ENCODE measurements at regions not wholly inside any gene's neighbourhood (a gene's known extent, or its start where the extent isn't known, plus 50 kb on each side); places are given as distances from the start of the nearest gene placed in this dataset.

DNA sequence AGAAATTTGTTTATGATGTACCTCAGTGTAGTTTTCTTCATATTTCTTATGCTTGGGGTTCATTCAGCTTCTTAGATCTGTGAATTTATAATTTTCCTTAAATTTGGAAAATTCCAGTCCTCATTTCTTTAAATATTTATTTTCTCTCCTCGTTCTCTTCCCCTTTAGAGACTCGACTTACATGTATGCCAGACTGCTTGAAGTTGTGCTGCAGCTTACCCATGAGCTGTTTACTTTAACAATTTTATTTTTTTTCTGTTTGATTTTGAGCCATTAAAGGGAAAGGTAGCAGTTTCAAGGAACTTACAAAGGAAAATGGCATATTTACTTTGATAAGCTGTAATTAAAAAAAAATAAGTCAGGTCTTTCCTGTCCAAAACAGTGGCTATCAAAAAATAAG, 123.0 kb upstream of the ZNF32 start:
- H3K4me3 ChIP-seq (ENCODE audit: low read depth, low read length) = no peak overlapping the region
- no peak for DNase-seq (ENCODE audit: low read depth, low spot score)
- TF ChIP-seq, protein P1, sequence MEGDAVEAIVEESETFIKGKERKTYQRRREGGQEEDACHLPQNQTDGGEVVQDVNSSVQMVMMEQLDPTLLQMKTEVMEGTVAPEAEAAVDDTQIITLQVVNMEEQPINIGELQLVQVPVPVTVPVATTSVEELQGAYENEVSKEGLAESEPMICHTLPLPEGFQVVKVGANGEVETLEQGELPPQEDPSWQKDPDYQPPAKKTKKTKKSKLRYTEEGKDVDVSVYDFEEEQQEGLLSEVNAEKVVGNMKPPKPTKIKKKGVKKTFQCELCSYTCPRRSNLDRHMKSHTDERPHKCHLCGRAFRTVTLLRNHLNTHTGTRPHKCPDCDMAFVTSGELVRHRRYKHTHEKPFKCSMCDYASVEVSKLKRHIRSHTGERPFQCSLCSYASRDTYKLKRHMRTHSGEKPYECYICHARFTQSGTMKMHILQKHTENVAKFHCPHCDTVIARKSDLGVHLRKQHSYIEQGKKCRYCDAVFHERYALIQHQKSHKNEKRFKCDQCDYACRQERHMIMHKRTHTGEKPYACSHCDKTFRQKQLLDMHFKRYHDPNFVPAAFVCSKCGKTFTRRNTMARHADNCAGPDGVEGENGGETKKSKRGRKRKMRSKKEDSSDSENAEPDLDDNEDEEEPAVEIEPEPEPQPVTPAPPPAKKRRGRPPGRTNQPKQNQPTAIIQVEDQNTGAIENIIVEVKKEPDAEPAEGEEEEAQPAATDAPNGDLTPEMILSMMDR (IDR thresholded peaks at IDR 0.05; ENCODE audit: low read depth, low read length) = no peak
- in situ Hi-C loops (cut with HindIII; ENCODE audit: low sequenced_read_pairs) = no loop called here

DNA sequence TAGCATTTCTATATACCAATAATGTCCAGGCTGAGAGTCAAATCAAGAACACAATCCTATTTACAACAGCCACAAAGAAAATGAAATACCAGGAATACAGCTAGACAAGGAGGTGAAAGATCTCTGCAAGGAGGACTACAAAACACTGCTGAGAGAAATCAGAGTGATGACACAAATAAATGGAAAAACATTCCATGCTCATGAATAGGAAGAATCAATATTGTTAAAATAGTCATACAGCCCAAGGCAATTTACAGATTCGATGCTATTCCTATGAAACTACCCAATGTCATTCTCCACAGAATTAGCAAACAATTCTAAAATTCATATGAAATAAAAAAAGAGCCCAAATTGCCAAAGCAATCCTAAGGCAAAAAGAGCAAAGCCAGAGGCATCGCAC, 116.8 kb upstream of the ZNF32 start:
- H3K4me3 ChIP-seq (ENCODE audit: low read depth, low read length) = no peak overlapping the region
- in situ Hi-C loops (cut with HindIII; ENCODE audit: low sequenced_read_pairs) = no loop called here
- no peak for DNase-seq (ENCODE audit: low read depth, low spot score)
- TF ChIP-seq, protein P1 (IDR thresholded peaks at IDR 0.05; ENCODE audit: low read depth, low read length) = no peak

DNA sequence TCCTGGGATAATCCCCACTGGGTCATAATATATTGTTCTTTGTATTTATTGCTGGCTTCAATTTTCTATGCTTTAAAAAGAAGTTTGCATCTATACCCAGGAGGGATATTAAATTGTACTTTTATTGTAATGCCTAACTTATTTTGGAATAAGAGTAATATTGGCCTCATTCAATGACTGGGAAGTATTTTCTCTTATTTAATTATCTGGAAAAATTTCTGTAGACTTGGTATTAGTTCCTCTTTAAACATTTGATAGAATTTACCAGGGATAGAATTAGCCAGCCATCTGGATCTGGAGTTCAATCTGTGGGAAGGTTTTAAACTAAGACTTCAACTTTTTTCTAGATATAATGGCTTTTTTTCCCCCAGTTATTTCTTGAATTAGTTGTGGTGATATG, 115.2 kb upstream of the ZNF32 start:
- in situ Hi-C loops (cut with HindIII; ENCODE audit: low sequenced_read_pairs) = no loop called here
- TF ChIP-seq, protein P1 (IDR thresholded peaks at IDR 0.05; ENCODE audit: low read depth, low read length) = no peak
- DNase-seq (ENCODE audit: low read depth, low spot score) = no peak
- H3K4me3 ChIP-seq (ENCODE audit: low read depth, low read length) = no peak overlapping the region

DNA sequence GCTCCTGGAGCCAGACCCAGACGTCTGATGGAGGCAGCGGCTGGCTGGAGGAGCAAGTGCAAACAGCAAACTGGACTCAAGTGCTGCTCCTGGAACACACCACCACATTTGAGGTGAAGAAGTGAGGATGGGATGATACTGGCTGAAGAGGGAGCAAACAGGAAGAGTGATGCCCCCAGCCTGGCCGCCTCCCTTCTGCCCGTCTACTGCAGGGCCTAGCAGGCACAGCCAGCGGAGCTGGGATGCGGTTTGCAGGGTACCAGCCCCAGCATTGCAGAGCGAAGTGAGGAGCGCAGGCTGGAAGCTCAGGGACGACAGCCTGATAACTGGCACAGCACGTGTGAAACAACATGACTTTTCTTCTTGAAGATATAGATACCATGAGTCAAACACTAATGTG, 111.8 kb upstream of the ZNF32 start:
- TF ChIP-seq, protein P1 (IDR thresholded peaks at IDR 0.05; ENCODE audit: low read depth, low read length) = no peak
- no peak for DNase-seq (ENCODE audit: low read depth, low spot score)
- H3K4me3 ChIP-seq (ENCODE audit: low read depth, low read length) = no peak overlapping the region
- in situ Hi-C loops (cut with HindIII; ENCODE audit: low sequenced_read_pairs) = no loop called here

DNA sequence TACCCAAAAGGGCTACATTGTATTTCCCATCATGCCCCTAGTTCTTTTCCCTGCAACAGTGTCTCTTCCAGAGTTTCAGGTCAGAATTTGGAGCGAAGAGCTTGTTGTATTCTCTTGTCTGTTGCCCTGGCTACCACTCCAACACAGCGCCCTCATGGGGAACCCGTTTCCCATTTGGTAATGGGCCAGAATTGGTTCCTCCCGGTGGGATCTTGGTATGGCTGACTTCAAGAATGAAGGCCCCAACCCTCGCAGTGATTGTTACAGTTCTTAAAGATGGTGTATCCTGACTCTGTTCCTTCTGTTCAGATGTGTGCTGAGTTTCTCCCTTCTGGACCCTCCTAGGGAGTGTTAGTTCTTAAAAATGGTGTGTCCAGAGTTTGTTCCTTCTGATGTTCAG, 110.5 kb upstream of the ZNF32 start:
- no peak for DNase-seq (ENCODE audit: low read depth, low spot score)
- TF ChIP-seq, protein P1 (IDR thresholded peaks at IDR 0.05; ENCODE audit: low read depth, low read length) = no peak
- in situ Hi-C loops (cut with HindIII; ENCODE audit: low sequenced_read_pairs) = no loop called here
- no peak overlapping the region for H3K4me3 ChIP-seq (ENCODE audit: low read depth, low read length)

DNA sequence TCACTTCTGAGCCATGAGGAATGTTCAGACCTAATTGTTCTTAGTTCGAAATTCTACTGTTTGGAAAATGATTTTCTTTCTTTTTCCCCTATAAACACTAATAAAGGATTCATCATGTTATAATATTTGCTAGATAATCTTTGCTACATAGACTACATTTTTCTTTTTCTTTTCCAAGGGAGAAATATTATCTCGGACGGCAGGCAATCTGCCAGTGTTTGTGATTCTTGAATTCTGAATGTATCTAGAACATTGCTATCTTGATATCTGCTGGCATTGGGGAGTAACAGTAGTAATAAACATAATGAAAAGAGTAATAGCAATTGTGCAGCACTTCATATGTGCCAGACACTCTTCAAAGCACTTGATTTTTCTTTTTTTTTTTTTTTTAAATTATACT, 107.7 kb upstream of the ZNF32 start:
- H3K4me3 ChIP-seq (ENCODE audit: low read depth, low read length) = no peak overlapping the region
- DNase-seq (ENCODE audit: low read depth, low spot score) = no peak
- TF ChIP-seq, protein P1 (IDR thresholded peaks at IDR 0.05; ENCODE audit: low read depth, low read length) = no peak
- in situ Hi-C loops (cut with HindIII; ENCODE audit: low sequenced_read_pairs) = no loop called here
